Spleen (tissue), 11 donors: ENCODE measurements at regions not wholly inside any gene's neighbourhood (a gene's known extent, or its start where the extent isn't known, plus 50 kb on each side); places are given as distances from the start of the nearest gene placed in this dataset.
"Not testable (repeated sequence)": the region's sequence is repeated elsewhere in the genome, so short reads cannot be mapped to it uniquely, and the experiment has no call there.

Experiments
- DNase-seq: peaks from one replicate; pipeline ENCODE4 v3.0.0-alpha.2; 2020
- H3K27ac ChIP-seq, 8 donors: fragments of 200-600 bp; sonication (generic) in 7 of 8; 1 replicate in 4 of 8; 2 replicates in 4 of 8; pipeline versions ENCODE4 v1.5.0 to v1.8.0; 2016 to 2021; ENCODE audit warnings: inconsistent platforms in 4 of 8, mild to moderate bottlenecking in 4 of 8, moderate library complexity in 1 of 8
- H3K27me3 ChIP-seq, 7 donors: fragments of 200-600 bp; sonication (generic) in 6 of 7; replicated peaks in 1 of 7; 1 replicate in 4 of 7; 2 replicates in 3 of 7; pipeline versions ENCODE4 v1.5.0 to v1.8.0; 2016 to 2021; ENCODE audit warnings: inconsistent platforms in 3 of 7, mild to moderate bottlenecking in 1 of 7
- H3K36me3 ChIP-seq, 6 donors: fragments of 200-600 bp; sonication (generic) in 5 of 6; 1 replicate in 4 of 6; 2 replicates in 2 of 6; pipeline versions ENCODE4 v1.5.0 to v1.8.0; 2016 to 2021; ENCODE audit warnings: inconsistent platforms in 2 of 6
- H3K4me1 ChIP-seq, 6 donors: fragments of 200-600 bp; sonication (generic) in 5 of 6; 1 replicate in 3 of 6; 2 replicates in 3 of 6; pipeline versions ENCODE4 v1.5.0 to v1.8.0; 2016 to 2021; ENCODE audit warnings: inconsistent platforms in 3 of 6
- H3K4me3 ChIP-seq, 8 donors: fragments of 200-600 bp; sonication (generic) in 7 of 8; 1 replicate in 4 of 8; 2 replicates in 4 of 8; pipeline versions ENCODE4 v1.5.0 to v1.8.0; 2016 to 2021; ENCODE audit warnings: inconsistent platforms in 4 of 8, mild to moderate bottlenecking in 4 of 8, moderate library complexity in 2 of 8
- H3K9me3 ChIP-seq, 8 donors: fragments of 200-600 bp; sonication (generic) in 7 of 8; 1 replicate in 4 of 8; 2 replicates in 4 of 8; pipeline versions ENCODE4 v1.5.0 to v1.8.0; 2016 to 2021; ENCODE audit warnings: inconsistent platforms in 4 of 8
- POLR2A ChIP-seq, 3 donors: fragments of 450-650 bp; IDR thresholded peaks; one replicate each; pipeline ENCODE4 v1.5.1; 2017; ENCODE audit warnings: antibody characterized with exemption in 3 of 3, mild to moderate bottlenecking in 1 of 3
- POLR2AphosphoS5 ChIP-seq, 3 donors: sonication (generic); formaldehyde crosslinking; IDR thresholded peaks; one replicate each; pipeline ENCODE4 v1.5.1; 2017; ENCODE audit warnings: antibody characterized with exemption in 3 of 3
- WGBS, 5 donors: extraction: QIAGEN DNeasy Blood & Tissue Kit in 3 of 5; methylation state at CpG; one replicate each; pipeline versions ENCODE4 v1.1.5 to v1.1.7; 2013 to 2018; 5-methylcytosine and 5-hydroxymethylcytosine counted together
- intact Hi-C: fragments of 100-400 bp; cut with DNase I; formaldehyde crosslinking; loops from one replicate; pipeline ENCODE4 v1.15.0; 2023; ENCODE audit warnings: low total_unique reads
- TF ChIP-seq, protein P1 (sequence below), 11 experiments: fragments of 200-600 bp in 7 of 11; fragments of 450-650 bp in 4 of 11; sonication (generic) in 4 of 11; IDR thresholded peaks in 8 of 11; conservative IDR thresholded peaks in 3 of 11; 1 replicate in 7 of 11; 2 replicates in 4 of 11; pipeline versions ENCODE4 v1.4.0 to v1.8.0; 2016 to 2021; ENCODE audit warnings: antibody characterized with exemption in 11 of 11, inconsistent platforms in 4 of 11, mild to moderate bottlenecking in 1 of 11
- donor health status: healthy with polysubstance abuse.
- donor health status: DM: no; HTN: no; CAD: no; lungs with moderate emphysema.
- donor health status: DM: no; HTN: no; CAD: no.
- donor health status: Bipolar disorder and iron deficiency.
- donor health status: healthy.
- donor health status: DM: no; HTN: no; CAD: no.
- donor health status: DM: yes; HTN: yes; CAD: no.

GRCh38 chr6:85236636-85237035 lies 213.2 kb upstream of the NT5E start:
- WGBS, 5 donors: 58 to 76% (median 74%) methylated on average over 3 of the region's 3 CpGs
- Histone ChIP-seq H3K27me3 (no peaks in the 10 kb centered on the region), H3K4me1 (no peaks in the 10 kb centered on the region), H3K36me3 (no peaks in the 10 kb centered on the region), H3K9me3 (no peaks in the 10 kb centered on the region), H3K27ac (no peak overlapping the region), H3K4me3 (no peak overlapping the region)
- TF ChIP-seq POLR2A (IDR thresholded peaks at IDR 0.05): no peak
- TF ChIP-seq, protein P1, sequence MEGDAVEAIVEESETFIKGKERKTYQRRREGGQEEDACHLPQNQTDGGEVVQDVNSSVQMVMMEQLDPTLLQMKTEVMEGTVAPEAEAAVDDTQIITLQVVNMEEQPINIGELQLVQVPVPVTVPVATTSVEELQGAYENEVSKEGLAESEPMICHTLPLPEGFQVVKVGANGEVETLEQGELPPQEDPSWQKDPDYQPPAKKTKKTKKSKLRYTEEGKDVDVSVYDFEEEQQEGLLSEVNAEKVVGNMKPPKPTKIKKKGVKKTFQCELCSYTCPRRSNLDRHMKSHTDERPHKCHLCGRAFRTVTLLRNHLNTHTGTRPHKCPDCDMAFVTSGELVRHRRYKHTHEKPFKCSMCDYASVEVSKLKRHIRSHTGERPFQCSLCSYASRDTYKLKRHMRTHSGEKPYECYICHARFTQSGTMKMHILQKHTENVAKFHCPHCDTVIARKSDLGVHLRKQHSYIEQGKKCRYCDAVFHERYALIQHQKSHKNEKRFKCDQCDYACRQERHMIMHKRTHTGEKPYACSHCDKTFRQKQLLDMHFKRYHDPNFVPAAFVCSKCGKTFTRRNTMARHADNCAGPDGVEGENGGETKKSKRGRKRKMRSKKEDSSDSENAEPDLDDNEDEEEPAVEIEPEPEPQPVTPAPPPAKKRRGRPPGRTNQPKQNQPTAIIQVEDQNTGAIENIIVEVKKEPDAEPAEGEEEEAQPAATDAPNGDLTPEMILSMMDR (IDR thresholded peaks at IDR 0.05 in 8 of 11, conservative IDR thresholded peaks at IDR 0.05 in 3 of 11): no peak
- no peak for TF ChIP-seq POLR2AphosphoS5 (IDR thresholded peaks at IDR 0.05)
- no peak for DNase-seq
- intact Hi-C loops: no loop called here

DNA sequence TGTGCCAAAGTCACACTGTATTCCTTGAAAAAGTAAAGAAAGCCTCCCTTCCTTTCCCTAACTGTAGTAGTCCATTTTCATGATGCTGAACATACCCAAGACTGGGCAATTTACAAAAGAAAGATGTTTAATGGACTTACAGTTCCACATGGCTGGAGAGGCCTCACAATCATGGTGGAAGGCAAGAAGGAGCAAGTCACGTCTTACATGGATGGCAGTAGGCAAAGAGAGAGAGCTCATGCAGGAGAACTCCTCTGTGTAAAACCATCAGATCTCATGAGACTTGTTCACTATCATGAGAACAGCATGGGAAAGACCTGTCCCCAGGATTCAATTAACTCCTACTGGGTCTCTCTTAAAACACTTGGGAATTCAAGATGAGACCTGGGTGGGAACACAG lies 222.5 kb upstream of the NT5E start:
- H3K36me3 ChIP-seq, H3K27ac ChIP-seq, intact Hi-C loops, H3K4me3 ChIP-seq, H3K4me1 ChIP-seq, DNase-seq, H3K27me3 ChIP-seq: not testable (repeated sequence)
- 63 to 89% (median 68%) methylated on average over 1 of the region's 1 CpG for WGBS, 5 donors
- H3K9me3 ChIP-seq: peaks cover 0 to 70% (median 57%) of the 10 kb centered on the region in 8 donors

DNA sequence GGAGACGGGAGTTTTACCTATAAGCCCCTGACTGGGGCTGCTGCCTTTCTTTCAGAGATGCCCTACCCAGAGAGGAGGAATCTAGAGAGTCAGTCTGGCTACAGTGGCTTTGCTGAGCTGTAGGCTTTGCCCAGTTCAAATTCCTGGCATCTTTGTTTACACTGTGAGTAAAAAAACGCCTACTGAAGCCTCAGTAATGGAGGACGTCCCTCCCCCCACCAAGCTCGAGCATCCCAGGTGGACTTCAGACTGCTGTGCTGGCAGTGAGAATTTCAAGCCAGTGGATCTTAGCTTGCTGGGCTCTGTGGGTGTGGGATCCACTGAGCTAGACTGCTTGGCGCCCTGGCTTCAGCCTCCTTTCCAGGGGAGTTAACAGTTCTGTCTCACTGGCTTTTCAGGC lies 237.1 kb upstream of the NT5E start:
- DNase-seq, H3K36me3 ChIP-seq, H3K27ac ChIP-seq, H3K27me3 ChIP-seq, intact Hi-C loops, H3K4me1 ChIP-seq, H3K4me3 ChIP-seq: not testable (repeated sequence)
- peaks cover 0 to 69% (median 28%) of the 10 kb centered on the region in 8 donors for H3K9me3 ChIP-seq
- 27 to 50% (median 48%) methylated on average over 4 to 5 of the region's 5 CpGs for WGBS, 5 donors

DNA sequence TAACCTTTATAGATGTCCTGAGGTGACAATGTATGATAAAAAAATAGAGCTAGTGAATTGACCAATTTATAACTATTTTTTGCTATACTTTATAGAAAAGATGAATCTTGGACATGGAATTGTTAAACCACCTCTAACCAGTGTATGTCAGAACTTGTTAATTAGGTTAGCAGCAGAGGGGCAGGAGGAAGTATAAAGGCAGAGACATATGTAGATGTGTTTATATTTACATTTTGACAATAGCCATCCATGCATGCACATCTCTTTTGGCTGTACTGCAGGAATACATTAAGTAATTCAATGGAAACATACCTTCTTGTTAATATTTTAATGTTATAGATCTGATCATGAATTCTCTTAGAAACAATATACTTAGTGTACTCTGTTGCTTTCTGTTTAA lies 254.6 kb upstream of the NT5E start:
- peaks cover 0 to 27% (median 12%) of the 10 kb centered on the region in 8 donors for H3K9me3 ChIP-seq
- no peaks in the 10 kb centered on the region for H3K27me3 ChIP-seq

GRCh38 chr6:85193339-85193738 lies 256.5 kb upstream of the NT5E start:
- Histone ChIP-seq H3K9me3 (peaks cover 0 to 33% (median 15%) of the 10 kb centered on the region in 8 donors), H3K36me3 (no peaks in the 10 kb centered on the region), H3K4me3 (no peak overlapping the region), H3K4me1 (no peaks in the 10 kb centered on the region), H3K27me3 (no peaks in the 10 kb centered on the region), H3K27ac (no peak overlapping the region)
- TF ChIP-seq, protein P1 (IDR thresholded peaks at IDR 0.05 in 8 of 11, conservative IDR thresholded peaks at IDR 0.05 in 3 of 11): no peak
- TF ChIP-seq POLR2AphosphoS5 (IDR thresholded peaks at IDR 0.05) (no peak), POLR2A (IDR thresholded peaks at IDR 0.05) (no peak)
- WGBS, 5 donors: 21 to 73% (median 46%) methylated on average over 3 of the region's 3 CpGs
- DNase-seq: no peak
- intact Hi-C loops: no loop called here

More for the DNA sequence above, 254.6 kb upstream of the NT5E start:
- Histone ChIP-seq H3K4me1 (no peaks in the 10 kb centered on the region), H3K4me3 (no peak overlapping the region), H3K36me3 (no peaks in the 10 kb centered on the region), H3K27ac (no peak overlapping the region)
- TF ChIP-seq POLR2A (IDR thresholded peaks at IDR 0.05) (no peak), POLR2AphosphoS5 (IDR thresholded peaks at IDR 0.05) (no peak)
- TF ChIP-seq, protein P1 (IDR thresholded peaks at IDR 0.05 in 8 of 11, conservative IDR thresholded peaks at IDR 0.05 in 3 of 11): no peak
- no peak for DNase-seq
- intact Hi-C loops: no loop called here
